Medulla oblongata (tissue), 1 donor: ENCODE measurements at regions not wholly inside any gene's neighbourhood (a gene's known extent, or its start where the extent isn't known, plus 50 kb on each side); places are given as distances from the start of the nearest gene placed in this dataset.
A peak's percentile ranks its signal among the peaks of the same experiment; 100 is the strongest.
"Not testable (repeated sequence)": the region's sequence is repeated elsewhere in the genome, so short reads cannot be mapped to it uniquely, and the experiment has no call there.

Source experiments
- DNase-seq: peaks from one replicate; pipeline ENCODE4 v3.0.0-alpha.2; 2015; ENCODE audit errors: extremely low spot score

- DNase-seq, result peak; percentile 28
Observed at GRCh38 chr18:34942276-34942675, 98.9 kb upstream of the MAPRE2 start.

GRCh38 chr18:34942975-34943374 is 98.2 kb upstream of the MAPRE2 start:
- no peak for DNase-seq

- no peak for DNase-seq
Observed at GRCh38 chr18:34943587-34943986, 97.6 kb upstream of the MAPRE2 start.

- DNase-seq, result peak; percentile 60
Observed at GRCh38 chr18:34947711-34948125, 93.5 kb upstream of the MAPRE2 start.

- DNase-seq, result no peak
Observed at GRCh38 chr18:34951625-34952379, 89.4 kb upstream of the MAPRE2 start.

GRCh38 chr18:34953212-34953611 is 88.0 kb upstream of the MAPRE2 start:
- DNase-seq, result no peak

- not testable (repeated sequence) for DNase-seq
Observed at GRCh38 chr18:34955494-34955893, 85.7 kb upstream of the MAPRE2 start.

- no peak for DNase-seq
Observed at GRCh38 chr18:34956663-34957062, 84.5 kb upstream of the MAPRE2 start.

- no peak for DNase-seq
Observed at GRCh38 chr18:34957119-34957863, 83.9 kb upstream of the MAPRE2 start.

- no peak for DNase-seq
Observed at GRCh38 chr18:34957864-34958259, 83.4 kb upstream of the MAPRE2 start.

GRCh38 chr18:34959211-34959829 is 81.9 kb upstream of the MAPRE2 start:
- DNase-seq, result no peak

GRCh38 chr18:34959989-34960388 is 81.2 kb upstream of the MAPRE2 start:
- no peak for DNase-seq

- peak; percentile 27 for DNase-seq
Observed at GRCh38 chr18:34965108-34965507, 76.1 kb upstream of the MAPRE2 start.

- DNase-seq, result peak; percentile 65
Observed at GRCh38 chr18:34965566-34965965, 75.6 kb upstream of the MAPRE2 start.

GRCh38 chr18:34970106-34970505 is 71.1 kb upstream of the MAPRE2 start:
- DNase-seq, result no peak

GRCh38 chr18:34971313-34971712 is 69.9 kb upstream of the MAPRE2 start:
- DNase-seq, result no peak

- no peak for DNase-seq
Observed at GRCh38 chr18:34972765-34973414, 68.3 kb upstream of the MAPRE2 start.

- DNase-seq, result peak; percentile 51
Observed at GRCh38 chr18:34976123-34976522, 65.1 kb upstream of the MAPRE2 start.

GRCh38 chr18:34976534-34976898 is 64.7 kb upstream of the MAPRE2 start:
- DNase-seq, result no peak

- peak; percentile 88 for DNase-seq
Observed at GRCh38 chr18:34976899-34977837, 64.0 kb upstream of the MAPRE2 start.
